A549 (cell line): ENCODE measurements at regions not wholly inside any gene's neighbourhood (a gene's known extent, or its start where the extent isn't known, plus 50 kb on each side); places are given as distances from the start of the nearest gene placed in this dataset.

Source experiments
- BHLHE40 ChIP-seq: IDR thresholded peaks from 2 replicates; pipeline ENCODE4 v1.6.1; 2012; ENCODE audit warnings: low read depth, low read length, inconsistent platforms
- CHD2 ChIP-seq: fragments of 150-350 bp; IDR thresholded peaks from 2 replicates; pipeline ENCODE4 v1.6.1; 2014; ENCODE audit warnings: low read length; ENCODE audit not compliant: partially characterized antibody
- EP300 ChIP-seq, 2 experiments: fragments of >200 bp; sonication (Bioruptor Twin); formaldehyde crosslinking; IDR thresholded peaks; 2 replicates in 1 of 2; 3 replicates in 1 of 2; pipeline ENCODE4 v1.6.1; 2016 to 2017
- HOXB5 ChIP-seq: fragments of 250-450 bp; sonication (Bioruptor Pico); IDR thresholded peaks from 2 replicates; pipeline ENCODE4 v1.5.0; 2020; ENCODE audit warnings: mild to moderate bottlenecking, moderate library complexity
- JUNB ChIP-seq: fragments of >200 bp; sonication (Bioruptor Twin); formaldehyde crosslinking; IDR thresholded peaks from 2 replicates; pipeline ENCODE4 v1.6.1; 2016
- MYC ChIP-seq: IDR thresholded peaks from 2 replicates; pipeline ENCODE4 v1.6.1; 2012; ENCODE audit warnings: mild to moderate bottlenecking, inconsistent platforms, low read length, improper control_type of control experiment, borderline replicate concordance
- POLR2A ChIP-seq: IDR thresholded peaks from 2 replicates; pipeline ENCODE4 v1.6.1; 2012; ENCODE audit warnings: mild to moderate bottlenecking, low read length
- RAD21 ChIP-seq, 2 experiments: fragments of >200 bp in 1 of 2; sonication (Bioruptor Twin) in 1 of 2; formaldehyde crosslinking in 1 of 2; IDR thresholded peaks in 1 of 2; conservative IDR thresholded peaks in 1 of 2; 2 replicates in 1 of 2; 3 replicates in 1 of 2; pipeline ENCODE4 v1.6.1; 2012 to 2018; ENCODE audit warnings: inconsistent platforms in 1 of 2
- RARB ChIP-seq: fragments of 250-450 bp; sonication (Bioruptor Pico); IDR thresholded peaks from 2 replicates; pipeline ENCODE4 v1.8.0; 2021; ENCODE audit warnings: mild to moderate bottlenecking, moderate library complexity
- RFX5 ChIP-seq: fragments of 450-650 bp; IDR thresholded peaks from 2 replicates; pipeline ENCODE4 v1.7.1; 2014; ENCODE audit warnings: antibody characterized with exemption, mild to moderate bottlenecking, moderate library complexity
- TF ChIP-seq, protein P1 (sequence below): fragments of >200 bp; sonication (Bioruptor Twin); formaldehyde crosslinking; IDR thresholded peaks from 3 replicates; pipeline ENCODE4 v1.5.1; 2016
- TF ChIP-seq, protein P2 (sequence below): fragments of 200-600 bp; sonication (generic); IDR thresholded peaks from 2 replicates; pipeline ENCODE4 v1.6.1; 2016; ENCODE audit warnings: antibody characterized with exemption, mild to moderate bottlenecking, moderate library complexity
- TF ChIP-seq, protein P3 (sequence below): fragments of 450-650 bp; IDR thresholded peaks from 2 replicates; pipeline ENCODE4 v1.6.1; 2014; ENCODE audit warnings: antibody characterized with exemption

DNA sequence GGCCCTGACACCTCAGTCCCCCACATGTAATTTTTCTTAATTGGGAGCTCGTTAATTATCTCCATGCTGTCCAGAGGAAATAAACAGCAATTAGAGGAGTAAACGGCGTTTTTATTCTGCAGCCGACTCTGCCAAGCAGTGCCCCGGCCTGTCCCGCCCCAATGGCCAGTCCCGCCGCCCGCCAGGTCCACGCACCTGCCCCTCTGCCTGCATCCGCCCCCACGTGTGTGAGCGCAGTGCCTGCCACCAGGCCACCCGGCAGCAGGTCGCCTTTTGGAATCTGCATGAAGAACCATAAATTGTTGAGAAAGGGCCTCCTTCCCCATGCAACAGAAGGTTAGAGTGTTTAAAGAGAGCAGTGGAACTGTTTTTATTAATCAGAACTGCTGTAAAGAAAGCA, 87.5 kb upstream of the LINGO1 start:
- TF ChIP-seq POLR2A (no peak), CHD2 (no peak), MYC (no peak), JUNB (no peak), RARB (CRISPR knock-in tag) (no peak), BHLHE40 (no peak), RAD21 (conservative IDR thresholded peaks at IDR 0.05 in 1 of 2, IDR thresholded peaks at IDR 0.05 in 1 of 2) (no peak), EP300 (IDR thresholded peaks at IDR 0.05) (no peak), HOXB5 (CRISPR knock-in tag) (no peak), RFX5 (no peak)
- TF ChIP-seq, protein P1, sequence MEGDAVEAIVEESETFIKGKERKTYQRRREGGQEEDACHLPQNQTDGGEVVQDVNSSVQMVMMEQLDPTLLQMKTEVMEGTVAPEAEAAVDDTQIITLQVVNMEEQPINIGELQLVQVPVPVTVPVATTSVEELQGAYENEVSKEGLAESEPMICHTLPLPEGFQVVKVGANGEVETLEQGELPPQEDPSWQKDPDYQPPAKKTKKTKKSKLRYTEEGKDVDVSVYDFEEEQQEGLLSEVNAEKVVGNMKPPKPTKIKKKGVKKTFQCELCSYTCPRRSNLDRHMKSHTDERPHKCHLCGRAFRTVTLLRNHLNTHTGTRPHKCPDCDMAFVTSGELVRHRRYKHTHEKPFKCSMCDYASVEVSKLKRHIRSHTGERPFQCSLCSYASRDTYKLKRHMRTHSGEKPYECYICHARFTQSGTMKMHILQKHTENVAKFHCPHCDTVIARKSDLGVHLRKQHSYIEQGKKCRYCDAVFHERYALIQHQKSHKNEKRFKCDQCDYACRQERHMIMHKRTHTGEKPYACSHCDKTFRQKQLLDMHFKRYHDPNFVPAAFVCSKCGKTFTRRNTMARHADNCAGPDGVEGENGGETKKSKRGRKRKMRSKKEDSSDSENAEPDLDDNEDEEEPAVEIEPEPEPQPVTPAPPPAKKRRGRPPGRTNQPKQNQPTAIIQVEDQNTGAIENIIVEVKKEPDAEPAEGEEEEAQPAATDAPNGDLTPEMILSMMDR = no peak
- TF ChIP-seq, protein P2, sequence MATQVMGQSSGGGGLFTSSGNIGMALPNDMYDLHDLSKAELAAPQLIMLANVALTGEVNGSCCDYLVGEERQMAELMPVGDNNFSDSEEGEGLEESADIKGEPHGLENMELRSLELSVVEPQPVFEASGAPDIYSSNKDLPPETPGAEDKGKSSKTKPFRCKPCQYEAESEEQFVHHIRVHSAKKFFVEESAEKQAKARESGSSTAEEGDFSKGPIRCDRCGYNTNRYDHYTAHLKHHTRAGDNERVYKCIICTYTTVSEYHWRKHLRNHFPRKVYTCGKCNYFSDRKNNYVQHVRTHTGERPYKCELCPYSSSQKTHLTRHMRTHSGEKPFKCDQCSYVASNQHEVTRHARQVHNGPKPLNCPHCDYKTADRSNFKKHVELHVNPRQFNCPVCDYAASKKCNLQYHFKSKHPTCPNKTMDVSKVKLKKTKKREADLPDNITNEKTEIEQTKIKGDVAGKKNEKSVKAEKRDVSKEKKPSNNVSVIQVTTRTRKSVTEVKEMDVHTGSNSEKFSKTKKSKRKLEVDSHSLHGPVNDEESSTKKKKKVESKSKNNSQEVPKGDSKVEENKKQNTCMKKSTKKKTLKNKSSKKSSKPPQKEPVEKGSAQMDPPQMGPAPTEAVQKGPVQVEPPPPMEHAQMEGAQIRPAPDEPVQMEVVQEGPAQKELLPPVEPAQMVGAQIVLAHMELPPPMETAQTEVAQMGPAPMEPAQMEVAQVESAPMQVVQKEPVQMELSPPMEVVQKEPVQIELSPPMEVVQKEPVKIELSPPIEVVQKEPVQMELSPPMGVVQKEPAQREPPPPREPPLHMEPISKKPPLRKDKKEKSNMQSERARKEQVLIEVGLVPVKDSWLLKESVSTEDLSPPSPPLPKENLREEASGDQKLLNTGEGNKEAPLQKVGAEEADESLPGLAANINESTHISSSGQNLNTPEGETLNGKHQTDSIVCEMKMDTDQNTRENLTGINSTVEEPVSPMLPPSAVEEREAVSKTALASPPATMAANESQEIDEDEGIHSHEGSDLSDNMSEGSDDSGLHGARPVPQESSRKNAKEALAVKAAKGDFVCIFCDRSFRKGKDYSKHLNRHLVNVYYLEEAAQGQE = no peak
- TF ChIP-seq, protein P3, sequence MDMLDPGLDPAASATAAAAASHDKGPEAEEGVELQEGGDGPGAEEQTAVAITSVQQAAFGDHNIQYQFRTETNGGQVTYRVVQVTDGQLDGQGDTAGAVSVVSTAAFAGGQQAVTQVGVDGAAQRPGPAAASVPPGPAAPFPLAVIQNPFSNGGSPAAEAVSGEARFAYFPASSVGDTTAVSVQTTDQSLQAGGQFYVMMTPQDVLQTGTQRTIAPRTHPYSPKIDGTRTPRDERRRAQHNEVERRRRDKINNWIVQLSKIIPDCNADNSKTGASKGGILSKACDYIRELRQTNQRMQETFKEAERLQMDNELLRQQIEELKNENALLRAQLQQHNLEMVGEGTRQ = no peak
